ENCODE measurements at regions not wholly inside any gene's neighbourhood (a gene's known extent, or its start where the extent isn't known, plus 50 kb on each side); places are given as distances from the start of the nearest gene placed in this dataset.

DNA sequence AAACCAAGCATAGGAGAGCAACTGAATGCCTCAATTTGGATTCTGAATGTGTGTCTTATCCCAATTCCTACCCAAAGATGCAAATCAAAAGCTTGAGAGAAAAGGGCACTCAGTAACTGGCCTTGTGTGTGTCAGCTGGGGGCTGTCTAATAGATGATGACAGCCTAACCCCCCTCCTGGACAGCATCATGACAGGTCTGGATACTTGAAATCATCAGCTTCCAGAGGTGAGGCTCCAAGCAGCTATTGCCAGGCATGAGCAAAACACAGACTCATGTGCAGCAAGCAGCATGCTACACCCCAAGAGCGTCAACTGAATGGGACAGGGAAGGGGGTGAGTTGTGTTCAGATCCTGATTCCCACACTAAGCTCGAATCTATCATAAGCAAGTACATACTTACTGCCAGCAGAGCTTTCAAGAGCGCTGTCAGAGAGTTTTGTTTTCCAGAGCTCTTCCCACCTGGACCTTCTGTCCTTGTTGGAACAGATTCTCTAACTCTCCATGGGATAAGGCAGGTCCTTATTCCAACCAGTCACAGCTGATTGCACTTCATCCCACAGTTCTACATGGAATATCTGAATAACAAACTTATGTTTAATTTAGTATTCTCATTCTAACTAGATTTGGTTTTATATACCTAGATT, 467.5 kb downstream of the DTWD2 start:
- intact Hi-C loops (cut with micrococcal nuclease; ENCODE audit: unreplicated experiment) = no loop called here
- Histone ChIP-seq H3K27ac (ENCODE audit: low read depth, low read length, poor library complexity, severe bottlenecking) (no peak overlapping the region), H3K79me2 (ENCODE audit: insufficient read depth, low read depth, low read length) (no peaks in the 10 kb centered on the region), H3K4me2 (ENCODE audit: low read length) (no peak overlapping the region), H2AFZ (ENCODE audit: low read length) (no peak overlapping the region), H3K4me1 (ENCODE audit: insufficient read depth, low read length, poor library complexity, severe bottlenecking) (no peaks in the 10 kb centered on the region), H3K9me3 (ENCODE audit: low read length) (no peaks in the 10 kb centered on the region), H3K36me3 (ENCODE audit: insufficient read depth, low read length) (no peaks in the 10 kb centered on the region), H3K9me2 (ENCODE audit: insufficient read depth, low read length) (no peaks in the 10 kb centered on the region), H4K20me1 (ENCODE audit: insufficient read depth, low read length) (no peaks in the 10 kb centered on the region), H3K4me3 (ENCODE audit: low read depth, low read length, poor library complexity, severe bottlenecking) (no peak overlapping the region)
- ChIA-PET POLR2A (interaction anchor here (0.8 kb wide), 1 partner anchor 231 kb away, joined by 3 read pairs; no protein-coding TSS in a partner anchor), CTCF (ENCODE audit: unreplicated experiment) (interaction anchor here (0.5 kb wide), 1 partner anchor 487 kb away, joined by 6 read pairs; no protein-coding TSS in a partner anchor)
- BruUV-seq (replicated peaks) = no TSS peak
- TF ChIP-seq CTCF (conservative IDR thresholded peaks at IDR 0.05; ENCODE audit: low read length) = no peak
- TF ChIP-seq EZH2phosphoT487 (IDR thresholded peaks at IDR 0.05; ENCODE audit: borderline replicate concordance, low read depth, low read length) = no peak
- DNase-seq (ENCODE audit: low spot score) = no peak

GRCh38 chr5:118519466-118519865, 468.9 kb downstream of the DTWD2 start:
- Histone ChIP-seq H3K9me3 (ENCODE audit: low read length) (no peaks in the 10 kb centered on the region), H3K9me2 (ENCODE audit: insufficient read depth, low read length) (no peaks in the 10 kb centered on the region), H3K4me3 (ENCODE audit: low read depth, low read length, poor library complexity, severe bottlenecking) (no peak overlapping the region), H4K20me1 (ENCODE audit: insufficient read depth, low read length) (no peaks in the 10 kb centered on the region), H3K4me1 (ENCODE audit: insufficient read depth, low read length, poor library complexity, severe bottlenecking) (no peaks in the 10 kb centered on the region), H3K79me2 (ENCODE audit: insufficient read depth, low read depth, low read length) (no peaks in the 10 kb centered on the region), H3K27ac (ENCODE audit: low read depth, low read length, poor library complexity, severe bottlenecking) (no peak overlapping the region), H2AFZ (ENCODE audit: low read length) (no peak overlapping the region), H3K36me3 (ENCODE audit: insufficient read depth, low read length) (no peaks in the 10 kb centered on the region), H3K4me2 (ENCODE audit: low read length) (no peak overlapping the region)
- intact Hi-C loops (cut with micrococcal nuclease; ENCODE audit: unreplicated experiment) = no loop called here
- ChIA-PET POLR2A (no interaction called here), CTCF (ENCODE audit: unreplicated experiment) (no interaction called here)
- TF ChIP-seq EZH2phosphoT487 (IDR thresholded peaks at IDR 0.05; ENCODE audit: borderline replicate concordance, low read depth, low read length) (no peak), CTCF (conservative IDR thresholded peaks at IDR 0.05; ENCODE audit: low read length) (no peak)
- no peak for DNase-seq (ENCODE audit: low spot score)
- no TSS peak for BruUV-seq (replicated peaks)

DNA sequence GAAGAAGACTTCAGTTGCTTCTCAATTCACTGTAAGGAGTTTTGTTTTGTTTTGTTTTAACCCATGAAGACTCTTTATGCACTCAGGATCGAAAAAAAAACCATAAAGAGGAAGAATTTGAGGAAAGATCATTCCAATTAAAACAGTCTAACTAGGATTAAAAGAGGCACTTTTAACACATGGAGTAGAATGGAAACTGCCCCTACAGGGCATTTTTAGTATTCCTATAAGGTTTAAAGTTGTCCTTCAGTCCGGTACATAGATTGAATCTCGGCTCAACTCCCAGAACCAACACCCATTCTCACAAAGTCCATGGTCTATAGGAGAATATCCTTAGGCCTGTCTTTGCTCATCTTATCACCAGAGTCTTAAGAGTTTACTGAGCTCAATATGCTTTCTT, 469.6 kb downstream of the DTWD2 start:
- H4K20me1 ChIP-seq (ENCODE audit: insufficient read depth, low read length) = no peaks in the 10 kb centered on the region
- no peaks in the 10 kb centered on the region for H3K79me2 ChIP-seq (ENCODE audit: insufficient read depth, low read depth, low read length)
- BruUV-seq (replicated peaks) = no TSS peak
- no peaks in the 10 kb centered on the region for H3K4me1 ChIP-seq (ENCODE audit: insufficient read depth, low read length, poor library complexity, severe bottlenecking)
- TF ChIP-seq CTCF (conservative IDR thresholded peaks at IDR 0.05; ENCODE audit: low read length) (no peak), EZH2phosphoT487 (IDR thresholded peaks at IDR 0.05; ENCODE audit: borderline replicate concordance, low read depth, low read length) (no peak)
- H2AFZ ChIP-seq (ENCODE audit: low read length) = no peak overlapping the region
- H3K4me3 ChIP-seq (ENCODE audit: low read depth, low read length, poor library complexity, severe bottlenecking) = no peak overlapping the region
- intact Hi-C loops (cut with micrococcal nuclease; ENCODE audit: unreplicated experiment) = no loop called here
- no peak overlapping the region for H3K27ac ChIP-seq (ENCODE audit: low read depth, low read length, poor library complexity, severe bottlenecking)
- H3K36me3 ChIP-seq (ENCODE audit: insufficient read depth, low read length) = no peaks in the 10 kb centered on the region
- no peaks in the 10 kb centered on the region for H3K9me3 ChIP-seq (ENCODE audit: low read length)
- POLR2A ChIA-PET = no interaction called here
- H3K4me2 ChIP-seq (ENCODE audit: low read length) = no peak overlapping the region
- no peak for DNase-seq (ENCODE audit: low spot score)
- H3K9me2 ChIP-seq (ENCODE audit: insufficient read depth, low read length) = no peaks in the 10 kb centered on the region
- CTCF ChIA-PET (ENCODE audit: unreplicated experiment) = no interaction called here
